KOPT-K1 (cell line): ENCODE measurements at regions not wholly inside any gene's neighbourhood (a gene's known extent, or its start where the extent isn't known, plus 50 kb on each side); places are given as distances from the start of the nearest gene placed in this dataset.

Source experiments
- H3K27ac ChIP-seq: fragments of 200-600 bp; sonication (generic); 2 replicates; pipeline ENCODE4 v1.5.1; 2016; ENCODE audit warnings: antibody characterized with exemption, mild to moderate bottlenecking, low read depth, low read length; ENCODE audit not compliant: poor library complexity, severe bottlenecking
- H3K36me3 ChIP-seq: fragments of 200-600 bp; sonication (generic); 2 replicates; pipeline ENCODE4 v1.5.1; 2017; ENCODE audit warnings: antibody characterized with exemption, mild to moderate bottlenecking, low read length, moderate library complexity; ENCODE audit not compliant: insufficient read depth
- H3K9me3 ChIP-seq: fragments of 200-600 bp; sonication (generic); 2 replicates; pipeline ENCODE4 v1.5.1; 2017; ENCODE audit warnings: antibody characterized with exemption, low read length, mild to moderate bottlenecking; ENCODE audit not compliant: insufficient read depth, poor library complexity, severe bottlenecking

- H3K36me3 ChIP-seq: no peaks in the 10 kb centered on the region
Observed at GRCh38 chr7:18231854-18232253, 204.2 kb upstream of the PRPS1L1 start.

GRCh38 chr7:18234519-18234918 is 206.9 kb upstream of the PRPS1L1 start:
- Histone ChIP-seq H3K9me3 (peaks cover 5% of the 10 kb centered on the region), H3K36me3 (no peaks in the 10 kb centered on the region), H3K27ac (no peak overlapping the region)

More at GRCh38 chr7:18231854-18232253, 204.2 kb upstream of the PRPS1L1 start:
- no peaks in the 10 kb centered on the region for H3K9me3 ChIP-seq
- H3K27ac ChIP-seq: no peak overlapping the region

- H3K27ac ChIP-seq: no peak overlapping the region
- peaks cover 5% of the 10 kb centered on the region for H3K9me3 ChIP-seq
- no peaks in the 10 kb centered on the region for H3K36me3 ChIP-seq
Observed at GRCh38 chr7:18235819-18236218, 208.2 kb upstream of the PRPS1L1 start.

- Histone ChIP-seq H3K9me3 (peaks cover 5% of the 10 kb centered on the region), H3K36me3 (no peaks in the 10 kb centered on the region), H3K27ac (no peak overlapping the region)
Observed at GRCh38 chr7:18239212-18239611, 211.6 kb upstream of the PRPS1L1 start.

- H3K9me3 ChIP-seq: peaks cover 5% of the 10 kb centered on the region
- no peak overlapping the region for H3K27ac ChIP-seq
- H3K36me3 ChIP-seq: no peaks in the 10 kb centered on the region
Observed at GRCh38 chr7:18241543-18242231, 214.0 kb upstream of the PRPS1L1 start.

- Histone ChIP-seq H3K9me3 (peaks cover 7% of the 10 kb centered on the region), H3K27ac (no peak overlapping the region), H3K36me3 (no peaks in the 10 kb centered on the region)
Observed at GRCh38 chr7:18243731-18244130, 216.1 kb upstream of the PRPS1L1 start.

GRCh38 chr7:18250133-18250532 is 222.5 kb upstream of the PRPS1L1 start:
- Histone ChIP-seq H3K9me3 (peaks cover 35% of the 10 kb centered on the region), H3K36me3 (no peaks in the 10 kb centered on the region), H3K27ac (no peak overlapping the region)

- H3K36me3 ChIP-seq: no peaks in the 10 kb centered on the region
- H3K27ac ChIP-seq: no peak overlapping the region
- peaks cover 29% of the 10 kb centered on the region for H3K9me3 ChIP-seq
Observed at GRCh38 chr7:18257711-18258110, 230.1 kb upstream of the PRPS1L1 start.

- Histone ChIP-seq H3K27ac (no peak overlapping the region), H3K36me3 (no peaks in the 10 kb centered on the region), H3K9me3 (peaks cover 18% of the 10 kb centered on the region)
Observed at GRCh38 chr7:18262058-18262457, 233.5 kb upstream of the HDAC9 start.

- Histone ChIP-seq H3K36me3 (no peaks in the 10 kb centered on the region), H3K9me3 (peaks cover 17% of the 10 kb centered on the region), H3K27ac (no peak overlapping the region)
Observed at GRCh38 chr7:18265611-18266281, 229.8 kb upstream of the HDAC9 start.

GRCh38 chr7:18268571-18268970 is 227.0 kb upstream of the HDAC9 start:
- no peaks in the 10 kb centered on the region for H3K36me3 ChIP-seq
- H3K27ac ChIP-seq: no peak overlapping the region
- H3K9me3 ChIP-seq: no peaks in the 10 kb centered on the region

GRCh38 chr7:18276380-18276779 is 219.2 kb upstream of the HDAC9 start:
- Histone ChIP-seq H3K27ac (no peak overlapping the region), H3K9me3 (no peaks in the 10 kb centered on the region), H3K36me3 (no peaks in the 10 kb centered on the region)

- Histone ChIP-seq H3K36me3 (no peaks in the 10 kb centered on the region), H3K9me3 (peaks cover 4% of the 10 kb centered on the region), H3K27ac (no peak overlapping the region)
Observed at GRCh38 chr7:18278316-18278715, 217.2 kb upstream of the HDAC9 start.

- no peaks in the 10 kb centered on the region for H3K36me3 ChIP-seq
- H3K27ac ChIP-seq: no peak overlapping the region
Observed at GRCh38 chr7:18283045-18283444, 212.5 kb upstream of the HDAC9 start.

GRCh38 chr7:18287482-18287881 is 208.1 kb upstream of the HDAC9 start:
- H3K27ac ChIP-seq: no peak overlapping the region
- peaks cover 4% of the 10 kb centered on the region for H3K9me3 ChIP-seq
- H3K36me3 ChIP-seq: no peaks in the 10 kb centered on the region

More at GRCh38 chr7:18283045-18283444, 212.5 kb upstream of the HDAC9 start:
- peaks cover 4% of the 10 kb centered on the region for H3K9me3 ChIP-seq
